A673 (cell line): ENCODE measurements at regions not wholly inside any gene's neighbourhood (a gene's known extent, or its start where the extent isn't known, plus 50 kb on each side); places are given as distances from the start of the nearest gene placed in this dataset.

Experiments used
- BruUV-seq: library from RNA; stranded (reverse); fragments of 400-500 nt; replicated peaks from 2 replicates; lab custom pipeline; 2021; lab: Mats Ljungman, UMichigan
- CTCF ChIA-PET: fragments of 300-600 bp; sonication (Branson Sonifier 250); formaldehyde crosslinking; loops from one replicate; lab custom pipeline; 2022; ENCODE audit warnings: antibody characterized with exemption; lab: Charles Lee
- POLR2A ChIA-PET: fragments of 300-600 bp; sonication (Branson Sonifier 250); formaldehyde crosslinking; loops from one replicate; lab custom pipeline; 2022; ENCODE audit warnings: antibody characterized with exemption; ENCODE audit not compliant: low non-redundant PET; lab: Charles Lee
- DNase-seq: peaks from one replicate; pipeline ENCODE4 v3.0.0-alpha.2; 2015; ENCODE audit warnings: low spot score
- H3K27ac ChIP-seq: fragments of 200-600 bp; sonication (generic); 2 replicates; pipeline ENCODE4 v1.5.1; 2016; ENCODE audit warnings: mixed run types, low read depth, mild to moderate bottlenecking, mixed read lengths, antibody characterized with exemption, low read length; ENCODE audit not compliant: poor library complexity, severe bottlenecking
- H3K27me3 ChIP-seq: fragments of 200-600 bp; sonication (generic); replicated peaks from 2 replicates; pipeline ENCODE4 v1.6.1; 2017; ENCODE audit warnings: mixed run types, low read depth, mild to moderate bottlenecking, mixed read lengths, antibody characterized with exemption, low read length; ENCODE audit not compliant: insufficient read depth, poor library complexity
- H3K36me3 ChIP-seq: fragments of 200-600 bp; sonication (generic); 2 replicates; pipeline ENCODE4 v1.6.1; 2016; ENCODE audit warnings: mixed run types, mild to moderate bottlenecking, mixed read lengths, antibody characterized with exemption, low read length; ENCODE audit not compliant: insufficient read depth, poor library complexity, severe bottlenecking
- H3K4me1 ChIP-seq: fragments of 200-600 bp; sonication (generic); 2 replicates; pipeline ENCODE4 v1.6.1; 2017; ENCODE audit warnings: mixed run types, mild to moderate bottlenecking, mixed read lengths, antibody characterized with exemption, low read length; ENCODE audit not compliant: insufficient read depth, poor library complexity, severe bottlenecking
- H3K4me3 ChIP-seq: fragments of 200-600 bp; sonication (generic); 2 replicates; pipeline ENCODE4 v1.5.1; 2016; ENCODE audit warnings: low read depth, mixed run types, mild to moderate bottlenecking, mixed read lengths, low read length; ENCODE audit not compliant: poor library complexity, severe bottlenecking
- H3K9me3 ChIP-seq: fragments of 200-600 bp; sonication (generic); 2 replicates; pipeline ENCODE4 v1.6.1; 2016; ENCODE audit warnings: mixed run types, low read depth, mild to moderate bottlenecking, mixed read lengths, antibody characterized with exemption, low read length; ENCODE audit not compliant: poor library complexity, severe bottlenecking
- EZH2 ChIP-seq: fragments of 200-600 bp; sonication (generic); IDR thresholded peaks from 2 replicates; pipeline ENCODE4 v1.6.1; 2017; ENCODE audit warnings: borderline replicate concordance, low read depth, mild to moderate bottlenecking, mixed read lengths, antibody characterized with exemption, low read length; ENCODE audit not compliant: poor library complexity, severe bottlenecking
- intact Hi-C: fragments of 100-400 bp; cut with micrococcal nuclease; formaldehyde crosslinking; loops from one replicate; pipeline ENCODE4 v1.10.0; 2022; ENCODE audit not compliant: unreplicated experiment
- TF ChIP-seq, protein P1 (sequence below): fragments of 300-800, 200-600 bp; sonication (generic); conservative IDR thresholded peaks from 2 replicates; pipeline ENCODE4 v1.5.1; 2017; ENCODE audit warnings: low read depth, mild to moderate bottlenecking, antibody characterized with exemption, low read length, moderate library complexity, mixed read lengths

DNA sequence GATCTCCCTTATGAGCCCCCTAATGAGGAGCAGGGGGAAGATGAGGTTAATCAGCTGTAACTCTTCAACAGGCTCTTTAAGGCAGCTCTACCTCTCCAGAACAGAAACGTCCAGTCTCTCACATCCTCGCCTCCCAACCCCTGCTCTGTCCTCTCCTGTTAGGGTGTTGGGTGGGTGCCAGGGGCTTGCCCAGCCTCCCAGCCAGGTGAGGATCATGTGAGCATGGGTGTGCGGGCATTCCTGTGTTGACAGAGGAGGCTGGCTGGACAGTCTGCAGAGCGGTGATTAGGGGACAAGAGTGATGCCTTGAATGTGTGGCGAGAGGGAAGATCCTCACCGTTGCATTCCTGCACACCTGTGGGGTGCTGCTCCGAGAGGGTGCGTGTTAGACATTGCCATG is 51.7 kb downstream of the CCDC180 start:
- Histone ChIP-seq H3K27ac (no peak overlapping the region), H3K27me3 (no peaks in the 10 kb centered on the region), H3K4me1 (no peaks in the 10 kb centered on the region), H3K4me3 (no peak overlapping the region), H3K9me3 (no peaks in the 10 kb centered on the region), H3K36me3 (no peaks in the 10 kb centered on the region)
- POLR2A ChIA-PET: interaction anchor here (0.5 kb wide), 1 partner anchor 774 kb away, joined by 3 read pairs; no protein-coding TSS in a partner anchor
- no peak for TF ChIP-seq EZH2
- TF ChIP-seq, protein P1, sequence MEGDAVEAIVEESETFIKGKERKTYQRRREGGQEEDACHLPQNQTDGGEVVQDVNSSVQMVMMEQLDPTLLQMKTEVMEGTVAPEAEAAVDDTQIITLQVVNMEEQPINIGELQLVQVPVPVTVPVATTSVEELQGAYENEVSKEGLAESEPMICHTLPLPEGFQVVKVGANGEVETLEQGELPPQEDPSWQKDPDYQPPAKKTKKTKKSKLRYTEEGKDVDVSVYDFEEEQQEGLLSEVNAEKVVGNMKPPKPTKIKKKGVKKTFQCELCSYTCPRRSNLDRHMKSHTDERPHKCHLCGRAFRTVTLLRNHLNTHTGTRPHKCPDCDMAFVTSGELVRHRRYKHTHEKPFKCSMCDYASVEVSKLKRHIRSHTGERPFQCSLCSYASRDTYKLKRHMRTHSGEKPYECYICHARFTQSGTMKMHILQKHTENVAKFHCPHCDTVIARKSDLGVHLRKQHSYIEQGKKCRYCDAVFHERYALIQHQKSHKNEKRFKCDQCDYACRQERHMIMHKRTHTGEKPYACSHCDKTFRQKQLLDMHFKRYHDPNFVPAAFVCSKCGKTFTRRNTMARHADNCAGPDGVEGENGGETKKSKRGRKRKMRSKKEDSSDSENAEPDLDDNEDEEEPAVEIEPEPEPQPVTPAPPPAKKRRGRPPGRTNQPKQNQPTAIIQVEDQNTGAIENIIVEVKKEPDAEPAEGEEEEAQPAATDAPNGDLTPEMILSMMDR: no peak
- intact Hi-C loops: no loop called here
- no peak for DNase-seq
- CTCF ChIA-PET: no interaction called here
- BruUV-seq: no TSS peak
